Psoas muscle (tissue), 7 donors: ENCODE measurements at regions not wholly inside any gene's neighbourhood (a gene's known extent, or its start where the extent isn't known, plus 50 kb on each side); places are given as distances from the start of the nearest gene placed in this dataset.

Experiments
- ATAC-seq, 4 donors: fragments of 200-7000 bp; cut with Tn5 transposase; one replicate each; pipeline ENCODE4 v1.9.1; 2020; ENCODE audit warnings: moderate library complexity in 3 of 4, mild to moderate bottlenecking in 2 of 4
- DNase-seq, 2 donors: peaks; one replicate each; pipeline ENCODE4 v3.0.0-alpha.2; 2020
- H3K27ac ChIP-seq: fragments of 200-600 bp; one replicate; pipeline ENCODE4 v1.8.0; 2022
- H3K27me3 ChIP-seq, 3 donors: fragments of 200-600 bp in 1 of 3; one replicate each; pipeline versions ENCODE4 v1.6.1 to v1.8.0; 2013 to 2022; ENCODE audit warnings: low read length in 2 of 3, mild to moderate bottlenecking in 2 of 3, moderate library complexity in 1 of 3; ENCODE audit not compliant: insufficient read depth in 3 of 3
- H3K36me3 ChIP-seq, 2 donors: fragments of 200-600 bp in 1 of 2; one replicate each; pipeline versions ENCODE4 v1.6.1 to v1.8.0; 2013 to 2022; ENCODE audit warnings: low read depth in 1 of 2, mild to moderate bottlenecking in 1 of 2, moderate library complexity in 1 of 2; ENCODE audit not compliant: insufficient read depth in 1 of 2
- H3K4me1 ChIP-seq: fragments of 200-600 bp; one replicate; pipeline ENCODE4 v1.8.0; 2022
- H3K4me3 ChIP-seq: fragments of 200-600 bp; one replicate; pipeline ENCODE4 v1.8.0; 2022; ENCODE audit warnings: mild to moderate bottlenecking
- H3K9me3 ChIP-seq: fragments of 200-600 bp; one replicate; pipeline ENCODE4 v1.8.0; 2022
- CTCF ChIP-seq: fragments of 200-600 bp; IDR thresholded peaks from one replicate; pipeline ENCODE4 v1.8.0; 2022; ENCODE audit warnings: antibody characterized with exemption
- WGBS, 3 donors: extraction: QIAGEN DNeasy Blood & Tissue Kit; methylation state at CpG; one replicate each; pipeline versions ENCODE4 v1.1.6 to v1.1.7; 2013; 5-methylcytosine and 5-hydroxymethylcytosine counted together
- intact Hi-C, 2 donors: fragments of 100-400 bp; cut with DNase I; formaldehyde crosslinking; loops; one replicate each; pipeline versions ENCODE4 v1.11.0 to v1.14.2; 2022
- donor health status: healthy with polysubstance abuse.
- donor health status: DM: no; HTN: no; CAD: no; lungs with moderate emphysema.
- donor health status: Bipolar disorder and iron deficiency.
- donor health status: healthy.
- donor health status: DM: yes; HTN: yes; CAD: no.
- donor health status: DM: no; HTN: no; CAD: no.
- donor health status: DM: yes; HTN: yes; CAD: no.

- whole genome bisulfite sequencing, 3 donors, result 80 to 84% (median 82%) methylated on average over 9 of the region's 9 CpGs
- Histone ChIP-seq H3K36me3 (no peaks in the 10 kb centered on the region), H3K9me3 (no peaks in the 10 kb centered on the region), H3K27me3 (peaks cover 0 to 34% (median 3%) of the 10 kb centered on the region in 3 donors), H3K27ac (no peak overlapping the region), H3K4me3 (no peak overlapping the region), H3K4me1 (no peaks in the 10 kb centered on the region)
- TF ChIP-seq CTCF, result no peak
- intact Hi-C loops, result no loop called here
- ATAC-seq (no peak), DNase-seq (no peak)
Observed at GRCh38 chr2:238793801-238794449, 54.0 kb upstream of the TWIST2 start.

DNA sequence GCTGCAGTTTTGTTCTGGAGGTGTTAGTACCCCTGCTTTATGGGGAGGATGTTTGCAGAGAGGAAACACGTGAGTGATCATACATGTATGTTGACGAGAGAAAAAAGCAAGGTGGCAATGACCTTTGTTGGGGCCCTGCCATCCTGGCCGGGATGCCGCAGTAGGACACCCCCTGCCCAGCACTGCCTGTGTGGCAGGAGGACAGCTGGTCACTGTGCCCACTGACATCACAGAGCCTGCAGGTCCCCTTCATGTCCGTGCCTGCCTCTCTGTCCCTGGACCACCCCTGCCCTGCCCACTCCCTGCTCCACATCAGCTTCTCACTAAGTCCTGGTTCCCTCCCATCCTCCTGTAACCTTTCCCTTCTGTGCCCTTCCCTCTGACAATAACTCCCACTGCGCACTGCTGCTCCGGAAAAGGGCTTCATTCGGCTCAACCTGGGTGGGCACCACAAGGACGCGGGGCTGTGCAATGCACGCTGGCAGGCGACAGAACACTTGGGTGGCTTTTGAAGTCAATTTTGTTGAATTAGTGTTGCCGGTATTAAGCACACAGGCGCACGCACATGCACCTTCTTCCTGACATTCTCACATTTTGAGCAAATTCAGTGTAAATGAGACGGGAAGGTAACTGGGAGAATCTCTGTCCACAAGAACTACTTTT is 51.5 kb upstream of the TWIST2 start:
- no peak for DNase-seq
- no peak for TF ChIP-seq CTCF
- intact Hi-C loops, result no loop called here
- Histone ChIP-seq H3K27ac (no peak overlapping the region), H3K27me3 (peaks cover 0 to 55% (median 4%) of the 10 kb centered on the region in 3 donors), H3K4me3 (no peak overlapping the region), H3K4me1 (no peaks in the 10 kb centered on the region), H3K9me3 (no peaks in the 10 kb centered on the region), H3K36me3 (no peaks in the 10 kb centered on the region)
- no peak for ATAC-seq
- WGBS, 3 donors, result 76 to 83% (median 79%) methylated on average over 16 of the region's 16 CpGs

- ATAC-seq, result no peak
Observed at GRCh38 chr2:238797537-238797936, 50.3 kb upstream of the TWIST2 start.

More at GRCh38 chr2:238797537-238797936, 50.3 kb upstream of the TWIST2 start:
- peaks cover 0 to 58% (median 4%) of the 10 kb centered on the region in 3 donors for H3K27me3 ChIP-seq
- intact Hi-C loops, result no loop called here
- H3K4me1 ChIP-seq, result no peaks in the 10 kb centered on the region
- DNase-seq, result no peak
- WGBS, 3 donors, result 86 to 89% (median 89%) methylated on average over 8 of the region's 8 CpGs
- no peak overlapping the region for H3K4me3 ChIP-seq
- no peaks in the 10 kb centered on the region for H3K36me3 ChIP-seq
- H3K9me3 ChIP-seq, result no peaks in the 10 kb centered on the region
- no peak for TF ChIP-seq CTCF
- H3K27ac ChIP-seq, result no peak overlapping the region
